Karpas-422 (cell line): ENCODE measurements at regions not wholly inside any gene's neighbourhood (a gene's known extent, or its start where the extent isn't known, plus 50 kb on each side); places are given as distances from the start of the nearest gene placed in this dataset.
"Not testable (repeated sequence)": the region's sequence is repeated elsewhere in the genome, so short reads cannot be mapped to it uniquely, and the experiment has no call there.

Experiments
- DNase-seq: peaks from one replicate; pipeline ENCODE4 v3.0.0-alpha.2; 2015
- H2AFZ ChIP-seq: fragments of 200-600 bp; sonication (generic); 2 replicates; pipeline ENCODE4 v1.6.1; 2014; ENCODE audit warnings: antibody characterized with exemption, low read length, mixed read lengths
- H3K27ac ChIP-seq: fragments of 200-600 bp; sonication (generic); 2 replicates; pipeline ENCODE4 v1.5.1; 2014; ENCODE audit warnings: mild to moderate bottlenecking, low read length, moderate library complexity
- H3K27me3 ChIP-seq: fragments of 200-600 bp; sonication (generic); 2 replicates; pipeline ENCODE4 v1.6.1; 2014; ENCODE audit warnings: low read length, mixed read lengths
- H3K36me3 ChIP-seq: fragments of 200-600 bp; sonication (generic); 2 replicates; pipeline ENCODE4 v1.6.1; 2014; ENCODE audit warnings: low read length, mixed read lengths; ENCODE audit not compliant: insufficient read depth
- H3K4me1 ChIP-seq: fragments of 200-600 bp; sonication (generic); 2 replicates; pipeline ENCODE4 v1.6.1; 2014; ENCODE audit warnings: mild to moderate bottlenecking, low read length, mixed read lengths
- H3K4me2 ChIP-seq: fragments of 200-600 bp; sonication (generic); 2 replicates; pipeline ENCODE4 v1.6.1; 2014; ENCODE audit warnings: low read length, low read depth, mild to moderate bottlenecking; ENCODE audit not compliant: poor library complexity, severe bottlenecking
- H3K4me3 ChIP-seq: fragments of 200-600 bp; sonication (generic); 2 replicates; pipeline ENCODE4 v1.5.1; 2014; ENCODE audit warnings: mild to moderate bottlenecking, antibody characterized with exemption, low read length, mixed read lengths
- H3K79me2 ChIP-seq: fragments of 200-600 bp; sonication (generic); 2 replicates; pipeline ENCODE4 v1.6.1; 2014; ENCODE audit warnings: mild to moderate bottlenecking, low read length, mixed read lengths
- H3K9ac ChIP-seq: fragments of 200-600 bp; sonication (generic); 2 replicates; pipeline ENCODE4 v1.6.0; 2014; ENCODE audit warnings: low read length
- H3K9me2 ChIP-seq: fragments of 200-600 bp; sonication (generic), shearing (Covaris generic); replicated peaks from 2 replicates; pipeline ENCODE4 v1.6.0; 2014; ENCODE audit warnings: mild to moderate bottlenecking, low read length, moderate library complexity; ENCODE audit not compliant: insufficient read depth
- H3K9me3 ChIP-seq: fragments of 300-700, 200-600 bp; sonication (generic); 2 replicates; pipeline ENCODE4 v1.6.1; 2014; ENCODE audit warnings: low read length, mixed read lengths
- H4K20me1 ChIP-seq: fragments of 200-600 bp; sonication (generic); 2 replicates; pipeline ENCODE4 v1.6.1; 2014; ENCODE audit warnings: mild to moderate bottlenecking, antibody characterized with exemption, low read length, low read depth; ENCODE audit not compliant: insufficient read depth

DNA sequence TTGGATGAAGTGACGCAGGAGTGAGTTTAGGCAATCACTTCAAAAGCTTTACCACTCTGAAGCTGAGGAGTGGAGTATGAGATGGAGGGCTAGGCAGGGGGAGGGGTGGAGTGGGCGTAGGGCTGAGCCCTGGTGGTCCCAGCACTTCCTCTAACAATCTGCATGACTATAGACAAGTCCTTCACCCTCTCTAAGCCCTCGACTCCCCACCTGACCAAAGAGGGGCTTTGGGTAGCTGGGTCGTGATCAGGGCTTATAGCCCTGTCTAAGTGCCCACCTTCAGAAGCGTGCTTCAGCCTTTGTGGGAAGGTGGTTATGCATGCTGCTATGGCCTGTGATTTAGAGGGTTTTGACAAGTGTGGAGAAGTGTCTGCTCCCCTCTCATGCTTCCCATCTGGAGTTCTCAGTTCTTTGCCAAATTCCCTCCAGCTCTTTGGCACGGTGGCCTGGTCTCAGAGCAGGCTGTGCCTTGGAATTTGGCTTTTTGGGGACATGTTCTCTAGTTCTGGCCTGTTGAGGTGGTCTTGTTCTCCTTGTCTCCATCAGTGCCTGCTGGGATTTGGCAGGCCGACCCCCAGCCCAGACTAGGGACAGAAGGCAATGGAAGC lies 53.0 kb downstream of the ACTBL2 start:
- Histone ChIP-seq H3K27ac (no peak overlapping the region), H3K4me1 (no peaks in the 10 kb centered on the region), H3K4me3 (no peak overlapping the region), H4K20me1 (no peaks in the 10 kb centered on the region), H3K9me3 (no peaks in the 10 kb centered on the region), H3K4me2 (no peak overlapping the region), H3K79me2 (no peaks in the 10 kb centered on the region), H3K9me2 (no peaks in the 10 kb centered on the region), H2AFZ (no peak overlapping the region), H3K36me3 (no peaks in the 10 kb centered on the region), H3K27me3 (no peaks in the 10 kb centered on the region), H3K9ac (no peak overlapping the region)
- no peak for DNase-seq

DNA sequence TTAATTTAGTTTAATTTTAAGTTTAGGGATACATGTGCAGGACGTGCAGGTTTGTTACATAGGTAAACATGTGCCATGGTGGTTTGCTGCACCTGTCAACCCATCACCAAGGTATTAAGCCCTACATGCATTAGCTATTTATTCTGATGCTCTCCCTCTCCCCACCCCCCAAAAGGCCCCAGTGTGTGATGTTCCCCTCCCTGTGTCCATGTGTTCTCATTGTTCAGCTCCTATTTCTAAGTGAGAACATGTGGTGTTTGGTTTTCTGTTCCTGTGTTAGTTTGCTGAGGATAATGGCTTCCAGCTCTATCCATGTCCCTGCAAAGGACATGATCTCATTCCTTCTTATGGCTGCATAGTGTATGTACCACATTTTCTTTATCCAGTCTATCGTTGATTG lies 53.6 kb downstream of the ACTBL2 start:
- not testable (repeated sequence) for H3K4me3 ChIP-seq, H4K20me1 ChIP-seq, H3K4me1 ChIP-seq, H3K36me3 ChIP-seq, H3K9me3 ChIP-seq, H3K4me2 ChIP-seq, H3K79me2 ChIP-seq, H3K9ac ChIP-seq, H3K27me3 ChIP-seq, H3K9me2 ChIP-seq, DNase-seq, H3K27ac ChIP-seq, H2AFZ ChIP-seq

DNA sequence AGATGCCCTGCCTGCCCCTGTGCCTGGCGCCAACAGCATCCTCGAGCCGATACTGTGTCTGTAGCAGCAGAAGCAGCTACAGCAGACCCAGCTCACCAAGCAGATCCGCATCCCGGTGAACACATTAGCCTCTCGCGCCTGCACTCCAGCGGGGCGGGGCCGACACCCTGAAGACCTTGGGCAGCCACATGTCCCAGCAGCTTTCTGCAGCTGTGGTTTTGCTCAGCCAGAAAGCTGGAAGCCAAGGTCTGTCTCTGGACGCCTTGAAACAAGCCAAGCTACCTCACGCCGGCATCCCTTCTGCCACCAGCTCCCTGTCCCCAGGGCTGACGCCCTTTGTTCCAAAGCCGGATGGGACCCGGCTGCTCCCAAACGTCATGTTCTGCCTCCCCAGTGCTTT lies 59.6 kb downstream of the ACTBL2 start:
- H2AFZ ChIP-seq: no peak overlapping the region
- H3K4me2 ChIP-seq: no peak overlapping the region
- no peaks in the 10 kb centered on the region for H3K79me2 ChIP-seq
- H3K27ac ChIP-seq: no peak overlapping the region
- no peaks in the 10 kb centered on the region for H4K20me1 ChIP-seq
- H3K4me3 ChIP-seq: no peak overlapping the region
- H3K9me3 ChIP-seq: no peaks in the 10 kb centered on the region
- no peak overlapping the region for H3K9ac ChIP-seq
- no peaks in the 10 kb centered on the region for H3K27me3 ChIP-seq
- no peaks in the 10 kb centered on the region for H3K9me2 ChIP-seq
- no peaks in the 10 kb centered on the region for H3K36me3 ChIP-seq
- DNase-seq: no peak
- H3K4me1 ChIP-seq: no peaks in the 10 kb centered on the region

DNA sequence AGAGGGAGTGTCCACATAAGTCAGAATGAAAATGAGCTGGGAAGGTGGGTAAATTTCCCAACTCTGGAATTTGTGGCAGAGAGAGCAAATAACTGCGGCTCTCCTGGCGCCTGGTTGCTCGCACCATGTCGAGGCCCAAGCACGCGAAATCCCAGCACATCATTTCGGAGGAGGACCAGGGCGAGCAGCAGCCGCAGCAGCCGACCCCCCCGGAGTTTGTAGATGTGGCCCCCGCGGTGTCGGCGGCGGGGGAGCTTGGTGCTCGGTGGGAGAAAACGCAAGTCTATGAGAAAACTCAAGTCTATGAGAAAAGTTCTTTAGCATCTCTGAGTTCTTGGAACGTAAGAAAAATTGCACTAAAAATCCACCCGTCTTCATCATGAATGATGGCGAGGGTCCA lies 60.3 kb downstream of the ACTBL2 start:
- Histone ChIP-seq H3K9me2 (no peaks in the 10 kb centered on the region), H3K79me2 (no peaks in the 10 kb centered on the region), H4K20me1 (no peaks in the 10 kb centered on the region), H3K9ac (no peak overlapping the region), H3K9me3 (no peaks in the 10 kb centered on the region), H3K4me3 (no peak overlapping the region), H2AFZ (no peak overlapping the region), H3K4me2 (no peak overlapping the region), H3K27ac (no peak overlapping the region), H3K27me3 (no peaks in the 10 kb centered on the region), H3K4me1 (no peaks in the 10 kb centered on the region), H3K36me3 (no peaks in the 10 kb centered on the region)
- DNase-seq: no peak

DNA sequence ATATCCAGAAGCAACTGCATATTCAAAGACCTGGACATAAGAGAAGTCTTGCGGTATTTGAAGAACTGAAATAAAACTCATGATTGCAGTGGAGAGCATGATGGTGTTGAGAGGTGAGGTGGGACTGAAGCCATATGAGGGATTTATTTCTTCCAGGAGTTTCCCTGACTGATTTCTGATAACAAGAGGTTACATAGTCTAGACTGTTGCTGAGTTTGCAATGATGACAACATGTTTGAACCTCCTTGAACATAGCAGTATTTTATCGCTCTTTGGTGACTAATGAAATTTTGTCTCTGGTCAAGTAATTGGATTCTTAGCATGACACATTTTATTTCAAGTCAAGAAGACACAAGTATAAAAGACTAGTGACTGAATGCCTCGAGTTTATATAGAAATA lies 61.8 kb downstream of the ACTBL2 start:
- Histone ChIP-seq H3K9me3 (no peaks in the 10 kb centered on the region), H3K4me2 (no peak overlapping the region), H3K9me2 (no peaks in the 10 kb centered on the region), H3K9ac (no peak overlapping the region), H3K4me3 (no peak overlapping the region), H2AFZ (no peak overlapping the region), H3K36me3 (no peaks in the 10 kb centered on the region), H3K27ac (no peak overlapping the region), H3K27me3 (no peaks in the 10 kb centered on the region), H4K20me1 (no peaks in the 10 kb centered on the region), H3K4me1 (no peaks in the 10 kb centered on the region), H3K79me2 (no peaks in the 10 kb centered on the region)
- no peak for DNase-seq

DNA sequence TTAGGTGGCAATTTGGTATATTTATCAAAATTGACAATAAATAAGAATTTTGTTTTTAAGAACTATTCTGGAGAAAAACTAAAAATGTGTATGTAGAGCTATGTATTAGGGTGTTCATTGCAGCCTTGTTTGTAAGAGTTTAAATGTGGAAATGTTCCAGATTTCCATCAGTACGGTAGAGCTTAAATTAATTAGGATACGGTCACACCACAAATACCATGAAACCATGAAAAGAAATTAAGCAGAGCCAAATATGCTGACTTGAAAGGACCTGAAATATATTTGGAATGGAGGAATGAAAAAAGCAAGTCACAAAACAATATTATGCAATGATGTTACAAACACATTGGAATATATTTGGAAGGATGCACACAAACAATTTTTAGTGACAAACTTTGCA lies 64.6 kb downstream of the ACTBL2 start:
- no peak overlapping the region for H3K27ac ChIP-seq
- H4K20me1 ChIP-seq: no peaks in the 10 kb centered on the region
- H3K9me2 ChIP-seq: no peaks in the 10 kb centered on the region
- H3K27me3 ChIP-seq: no peaks in the 10 kb centered on the region
- no peak overlapping the region for H3K4me2 ChIP-seq
- H3K36me3 ChIP-seq: no peaks in the 10 kb centered on the region
- H3K79me2 ChIP-seq: no peaks in the 10 kb centered on the region
- DNase-seq: no peak
- no peak overlapping the region for H3K9ac ChIP-seq
- H3K4me1 ChIP-seq: no peaks in the 10 kb centered on the region
- H2AFZ ChIP-seq: no peak overlapping the region
- H3K4me3 ChIP-seq: no peak overlapping the region
- H3K9me3 ChIP-seq: no peaks in the 10 kb centered on the region

DNA sequence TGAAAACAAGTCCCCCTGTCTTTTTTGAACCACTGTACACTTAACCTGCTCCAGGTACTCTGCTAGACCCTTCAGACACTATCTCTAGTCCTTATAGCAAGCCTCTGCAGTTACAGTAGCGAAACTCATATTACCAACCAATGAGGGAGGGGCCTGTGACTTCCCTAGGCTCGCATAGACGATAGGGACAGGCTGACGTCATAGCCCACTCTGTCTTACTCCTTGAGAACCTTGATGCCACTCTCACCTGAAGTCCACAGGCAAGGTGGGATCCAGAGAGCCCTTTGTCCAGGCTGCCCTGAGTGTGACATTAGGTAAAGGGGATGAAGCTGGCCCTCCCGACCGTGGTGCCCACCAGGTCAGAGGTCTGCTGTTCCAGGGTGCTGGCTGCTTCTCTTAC lies 65.3 kb downstream of the ACTBL2 start:
- no peaks in the 10 kb centered on the region for H3K27me3 ChIP-seq
- H3K9me2 ChIP-seq: no peaks in the 10 kb centered on the region
- no peak overlapping the region for H3K4me2 ChIP-seq
- no peaks in the 10 kb centered on the region for H3K4me1 ChIP-seq
- H3K27ac ChIP-seq: no peak overlapping the region
- no peak overlapping the region for H2AFZ ChIP-seq
- H3K79me2 ChIP-seq: no peaks in the 10 kb centered on the region
- H3K9me3 ChIP-seq: no peaks in the 10 kb centered on the region
- H3K36me3 ChIP-seq: no peaks in the 10 kb centered on the region
- H3K4me3 ChIP-seq: no peak overlapping the region
- no peak overlapping the region for H3K9ac ChIP-seq
- H4K20me1 ChIP-seq: no peaks in the 10 kb centered on the region
- DNase-seq: no peak

DNA sequence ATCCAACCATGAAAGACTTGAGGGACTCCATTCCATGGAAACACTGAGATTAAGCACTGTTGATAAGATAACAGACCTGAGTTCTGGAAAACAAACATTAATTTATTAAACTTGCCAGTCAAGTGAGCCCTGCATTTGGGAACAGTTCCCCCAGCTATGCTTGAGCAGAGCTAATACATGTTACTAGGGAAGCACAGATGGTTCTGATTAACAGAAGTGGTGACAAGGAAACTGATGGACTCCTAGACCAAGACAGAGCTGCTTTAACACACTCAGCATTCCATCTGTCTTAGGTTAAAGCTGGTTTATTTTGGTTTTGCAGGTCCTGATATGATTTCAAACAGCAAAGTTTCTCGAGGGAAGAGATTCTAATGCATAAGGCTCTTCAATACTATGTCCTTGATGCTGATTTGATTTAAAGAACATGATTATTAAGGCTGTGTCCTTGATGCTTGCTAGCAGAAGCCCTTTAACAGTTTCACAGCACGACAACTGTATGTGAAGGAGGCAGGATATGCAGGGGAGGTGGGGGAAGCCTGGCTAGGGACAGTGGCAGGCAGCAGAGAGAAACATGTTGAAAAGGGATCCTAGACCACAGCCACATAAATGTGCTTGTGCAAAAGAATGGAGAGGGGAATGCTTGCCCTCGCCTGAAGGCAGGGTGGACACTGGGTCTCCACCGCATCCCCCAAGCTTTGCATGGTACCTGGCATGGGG lies 66.2 kb downstream of the ACTBL2 start:
- H3K4me3 ChIP-seq: no peak overlapping the region
- H2AFZ ChIP-seq: no peak overlapping the region
- H4K20me1 ChIP-seq: no peaks in the 10 kb centered on the region
- no peaks in the 10 kb centered on the region for H3K9me3 ChIP-seq
- H3K4me1 ChIP-seq: no peaks in the 10 kb centered on the region
- no peak for DNase-seq
- H3K9me2 ChIP-seq: no peaks in the 10 kb centered on the region
- H3K79me2 ChIP-seq: no peaks in the 10 kb centered on the region
- no peak overlapping the region for H3K9ac ChIP-seq
- no peaks in the 10 kb centered on the region for H3K27me3 ChIP-seq
- H3K36me3 ChIP-seq: no peaks in the 10 kb centered on the region
- no peak overlapping the region for H3K4me2 ChIP-seq
- no peak overlapping the region for H3K27ac ChIP-seq
